PC-9 (cell line): ENCODE measurements at regions not wholly inside any gene's neighbourhood (a gene's known extent, or its start where the extent isn't known, plus 50 kb on each side); places are given as distances from the start of the nearest gene placed in this dataset.

Source experiments
- EZH2 ChIP-seq: fragments of 200-600 bp; sonication (generic); IDR thresholded peaks from 2 replicates; pipeline ENCODE4 v1.8.0; 2017; ENCODE audit warnings: antibody characterized with exemption, low read depth
- TF ChIP-seq, protein P1 (sequence below): fragments of 200-600 bp; sonication (generic); conservative IDR thresholded peaks from 2 replicates; pipeline ENCODE4 v1.6.1; 2017; ENCODE audit warnings: mixed run types, antibody characterized with exemption, mild to moderate bottlenecking, moderate library complexity

DNA sequence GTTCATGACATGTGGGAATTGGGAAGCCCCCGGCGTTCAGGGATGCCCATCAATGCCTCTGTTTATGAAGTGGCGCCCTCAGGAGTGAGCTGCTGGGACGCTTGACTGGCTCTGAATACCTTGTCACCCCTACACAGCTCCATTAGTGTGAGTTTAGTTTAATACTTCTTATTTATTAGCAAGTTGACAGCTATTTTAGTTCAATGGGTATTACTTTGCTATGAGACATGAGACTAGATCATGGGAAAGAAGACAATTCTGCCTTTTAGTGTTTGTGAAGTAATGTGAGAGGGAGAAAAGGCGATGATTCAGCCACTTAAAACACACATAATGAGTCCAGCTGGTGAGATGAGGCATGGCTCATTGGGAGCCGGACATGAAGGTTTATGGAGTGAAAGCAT lies 678.5 kb downstream of the NR2F2 start:
- TF ChIP-seq, protein P1, sequence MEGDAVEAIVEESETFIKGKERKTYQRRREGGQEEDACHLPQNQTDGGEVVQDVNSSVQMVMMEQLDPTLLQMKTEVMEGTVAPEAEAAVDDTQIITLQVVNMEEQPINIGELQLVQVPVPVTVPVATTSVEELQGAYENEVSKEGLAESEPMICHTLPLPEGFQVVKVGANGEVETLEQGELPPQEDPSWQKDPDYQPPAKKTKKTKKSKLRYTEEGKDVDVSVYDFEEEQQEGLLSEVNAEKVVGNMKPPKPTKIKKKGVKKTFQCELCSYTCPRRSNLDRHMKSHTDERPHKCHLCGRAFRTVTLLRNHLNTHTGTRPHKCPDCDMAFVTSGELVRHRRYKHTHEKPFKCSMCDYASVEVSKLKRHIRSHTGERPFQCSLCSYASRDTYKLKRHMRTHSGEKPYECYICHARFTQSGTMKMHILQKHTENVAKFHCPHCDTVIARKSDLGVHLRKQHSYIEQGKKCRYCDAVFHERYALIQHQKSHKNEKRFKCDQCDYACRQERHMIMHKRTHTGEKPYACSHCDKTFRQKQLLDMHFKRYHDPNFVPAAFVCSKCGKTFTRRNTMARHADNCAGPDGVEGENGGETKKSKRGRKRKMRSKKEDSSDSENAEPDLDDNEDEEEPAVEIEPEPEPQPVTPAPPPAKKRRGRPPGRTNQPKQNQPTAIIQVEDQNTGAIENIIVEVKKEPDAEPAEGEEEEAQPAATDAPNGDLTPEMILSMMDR: no peak
- TF ChIP-seq EZH2: no peak
